ENCODE measurements at regions not wholly inside any gene's neighbourhood (a gene's known extent, or its start where the extent isn't known, plus 50 kb on each side); places are given as distances from the start of the nearest gene placed in this dataset.
"Not testable (repeated sequence)": the region's sequence is repeated elsewhere in the genome, so short reads cannot be mapped to it uniquely, and the experiment has no call there.

DNA sequence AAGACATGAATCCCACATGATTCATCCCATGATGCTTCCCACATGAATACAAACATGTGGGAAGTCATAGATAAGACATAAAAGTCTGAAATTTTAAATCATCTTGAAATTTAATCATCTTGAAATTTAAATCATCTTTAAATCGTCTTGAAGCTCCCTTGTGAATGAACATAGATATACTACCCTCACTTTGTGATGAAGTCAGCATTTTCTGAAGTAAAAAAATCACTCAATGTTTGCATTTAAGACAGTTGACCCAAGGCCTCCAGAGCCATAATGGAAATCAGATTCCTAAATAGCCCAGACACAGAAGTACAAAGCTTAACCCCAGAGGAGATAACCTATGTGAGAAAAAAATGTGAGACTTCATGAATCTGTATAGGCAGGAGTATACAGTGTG is 279.4 kb downstream of the ZBBX start:
- DNase-seq: no peak

- DNase-seq: no peak
Observed at GRCh38 chr3:167100200-167100599, 279.9 kb downstream of the ZBBX start.

- no peak for DNase-seq
Observed at GRCh38 chr3:167095976-167096375, 284.1 kb downstream of the ZBBX start.

DNA sequence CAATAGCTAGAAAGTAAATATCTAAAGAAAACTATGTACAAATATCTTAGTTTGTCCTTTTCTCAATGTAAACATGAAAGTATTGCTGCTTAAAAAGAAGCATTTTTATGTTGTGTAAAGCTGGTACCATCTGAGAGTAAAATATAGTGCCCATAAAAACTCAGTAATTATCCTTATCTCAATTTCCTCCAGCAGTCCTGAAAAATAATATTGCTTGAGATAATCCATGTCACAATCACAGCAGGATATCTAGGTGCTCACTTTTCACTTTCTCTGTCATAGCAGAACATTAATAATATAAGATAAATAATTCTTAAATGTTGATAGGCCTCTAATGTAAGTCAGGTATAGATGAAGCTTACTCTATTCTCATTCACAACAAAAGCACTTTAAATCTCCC is 285.5 kb downstream of the ZBBX start:
- DNase-seq: no peak

DNA sequence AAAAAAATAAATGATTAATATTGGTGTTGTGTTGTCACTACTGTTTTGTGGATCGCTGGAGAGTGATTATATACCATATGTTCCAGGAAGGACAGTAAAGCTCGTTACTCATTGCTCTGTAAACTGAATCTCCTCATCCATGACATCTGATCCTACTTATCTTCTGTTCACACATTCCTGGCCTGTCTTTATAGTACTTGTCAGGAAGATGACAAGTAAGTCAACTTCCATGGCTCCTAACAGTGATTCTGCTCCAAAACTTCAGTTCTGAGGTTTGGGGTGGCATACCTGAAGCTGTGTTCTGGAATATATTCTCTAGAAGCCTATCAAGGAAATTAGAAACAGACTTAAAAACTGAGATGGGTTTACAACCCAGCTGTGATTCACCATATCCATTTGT is 288.9 kb downstream of the ZBBX start:
- DNase-seq: no peak

DNA sequence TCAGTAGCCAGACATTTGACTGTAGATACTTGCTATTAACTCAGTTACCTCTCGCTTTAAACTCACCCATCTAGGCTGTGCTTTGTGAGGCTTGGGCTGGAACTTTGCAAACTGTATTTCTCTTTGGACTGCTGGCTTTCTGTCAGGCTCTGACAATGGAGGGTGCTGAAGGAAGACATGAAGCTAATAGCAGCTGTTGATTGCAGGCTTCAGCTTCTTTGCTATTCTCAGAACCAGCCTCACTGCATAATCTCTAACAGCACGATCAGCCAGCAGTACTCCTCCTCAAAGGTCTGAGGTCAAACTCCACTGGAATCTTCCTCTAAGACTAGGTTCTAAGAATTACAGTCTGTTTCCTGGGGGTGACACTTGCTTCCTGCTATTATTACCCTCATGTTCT is 295.6 kb downstream of the ZBBX start:
- no peak for DNase-seq

DNA sequence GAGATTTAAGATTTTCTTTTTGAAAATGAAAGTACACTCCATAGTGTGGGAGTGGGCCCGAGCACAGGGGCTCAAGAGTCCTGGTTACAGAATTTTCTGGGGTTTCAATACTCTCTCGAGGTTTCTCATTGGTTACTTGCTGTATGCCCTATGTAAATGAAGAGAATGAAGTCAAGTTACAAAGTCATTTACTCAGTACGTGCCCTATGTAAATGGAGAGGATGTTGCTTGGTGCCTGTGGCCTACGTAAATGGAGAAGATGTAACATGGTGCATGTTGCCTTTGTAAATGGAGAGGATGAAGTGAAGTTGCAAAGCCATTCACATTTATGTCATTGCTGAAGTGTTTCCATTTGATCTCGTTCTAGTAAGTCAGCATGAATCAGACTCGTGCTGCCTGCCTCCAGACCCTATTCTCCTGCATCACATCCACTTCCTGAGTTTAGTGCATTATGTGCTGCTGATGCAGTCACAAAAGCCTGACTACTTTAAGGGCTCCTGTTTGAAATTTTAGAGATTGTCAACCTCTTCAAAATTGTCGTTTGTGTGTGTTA is 302.0 kb downstream of the ZBBX start:
- no peak for DNase-seq

- no peak for DNase-seq
Observed at GRCh38 chr3:167067787-167068161, 312.3 kb downstream of the ZBBX start.

- DNase-seq: peak; percentile 71
Observed at GRCh38 chr3:167066977-167067786, 312.9 kb downstream of the ZBBX start.

DNA sequence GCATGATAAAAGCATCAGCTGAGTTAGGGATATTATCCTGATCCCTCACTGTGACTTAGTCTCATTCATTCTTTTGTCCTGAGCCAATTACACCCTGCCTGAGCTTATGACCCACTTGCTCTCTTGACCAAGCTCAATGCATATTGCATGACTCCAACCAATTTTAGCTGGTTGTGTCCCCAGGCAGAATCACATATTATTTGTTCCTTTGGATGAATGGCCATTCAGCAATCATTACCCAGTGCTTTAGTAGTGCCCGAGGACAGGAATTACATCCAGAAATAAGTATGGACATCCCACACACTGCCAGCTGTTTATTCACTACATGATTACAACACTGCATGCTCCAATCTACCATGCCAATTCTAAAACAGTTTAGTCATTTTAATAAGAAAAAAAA is 322.5 kb downstream of the ZBBX start:
- DNase-seq: peak; percentile 92

DNA sequence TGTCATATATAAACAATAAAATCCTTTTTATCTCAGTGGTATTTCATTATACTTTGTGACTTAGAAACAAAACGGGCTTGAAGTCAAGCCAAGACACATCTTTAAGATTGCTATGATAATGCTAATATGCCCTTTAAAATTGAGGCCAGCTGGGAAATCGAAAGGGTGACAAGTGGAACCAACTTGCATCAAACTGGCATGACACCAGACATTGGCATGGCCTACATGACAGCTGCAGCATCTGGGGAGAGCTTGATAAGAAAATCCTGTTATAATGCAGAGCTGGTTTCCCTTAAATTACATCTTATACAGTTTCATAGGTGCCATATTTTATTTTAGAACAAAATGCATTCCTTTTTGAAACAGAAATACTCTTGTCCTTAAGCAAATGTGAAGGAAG is 325.2 kb downstream of the ZBBX start:
- DNase-seq: no peak

DNA sequence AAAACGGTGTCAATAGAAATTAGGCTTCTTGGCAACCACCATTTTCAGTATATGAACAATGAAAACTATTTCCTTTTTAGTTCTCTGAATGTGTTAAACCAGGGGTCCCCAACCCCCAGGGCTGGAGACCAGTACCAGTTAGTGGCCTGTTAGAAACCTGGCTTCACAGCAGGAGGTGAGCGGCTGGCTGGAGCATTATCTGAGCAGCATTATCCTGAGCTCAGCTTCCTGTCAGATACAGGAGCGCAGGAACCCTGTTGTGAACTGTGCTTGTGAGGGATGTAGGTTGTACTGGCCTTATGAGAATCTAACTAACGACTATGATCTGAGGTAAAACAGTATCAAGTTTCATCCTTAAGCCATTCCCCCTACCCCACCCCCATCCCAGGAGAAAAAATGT is 328.7 kb downstream of the ZBBX start:
- DNase-seq: no peak

DNA sequence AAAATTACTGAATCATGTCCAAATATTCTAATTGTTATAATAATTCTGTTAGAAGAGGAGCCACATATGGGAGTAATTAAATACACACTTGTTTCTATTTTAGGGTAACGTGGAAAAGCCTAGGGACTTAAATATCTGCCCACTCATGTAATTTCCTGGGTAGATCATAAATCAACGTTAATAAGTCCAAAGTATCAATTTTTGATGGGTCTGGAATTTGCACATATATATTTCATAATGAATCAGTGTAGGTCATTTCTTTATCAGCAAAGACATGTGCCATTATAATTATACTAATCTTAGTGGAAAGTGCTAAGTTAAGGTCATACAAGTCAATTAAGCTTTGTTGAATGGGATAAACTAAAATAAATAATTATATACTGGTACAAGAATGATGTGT is 346.2 kb downstream of the ZBBX start:
- DNase-seq: no peak

DNA sequence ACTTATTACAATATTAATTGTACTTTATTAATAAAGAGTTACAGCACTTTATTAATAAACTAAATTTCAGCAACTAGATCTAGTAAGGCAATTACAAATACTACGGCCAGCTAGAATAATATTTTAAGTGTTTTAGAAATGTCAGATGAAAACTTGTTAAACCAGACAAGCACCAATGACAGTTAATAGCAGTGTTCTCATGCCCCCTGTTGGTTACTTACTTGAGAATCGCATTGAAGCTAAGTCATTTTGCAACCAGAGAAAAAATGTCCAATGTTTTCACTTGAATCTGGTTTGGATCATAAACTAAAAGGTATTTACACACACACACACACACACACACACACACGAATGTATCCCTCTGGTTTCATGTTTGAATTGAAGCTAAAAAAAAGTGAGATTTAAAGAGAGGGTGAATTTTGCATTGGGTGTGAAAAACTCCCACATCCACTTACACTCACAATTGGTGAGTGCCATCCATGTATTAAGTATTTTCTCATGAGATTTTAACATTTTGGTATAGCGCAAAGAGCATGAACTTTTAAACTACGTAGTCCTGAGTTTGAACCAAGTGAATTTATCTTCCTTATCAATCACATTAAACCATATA is 347.7 kb downstream of the ZBBX start:
- DNase-seq: peak; percentile 65

- no peak for DNase-seq
Observed at GRCh38 chr3:167031364-167032049, 348.6 kb downstream of the ZBBX start.

GRCh38 chr3:167030082-167030725 is 349.9 kb downstream of the ZBBX start:
- DNase-seq: no peak

GRCh38 chr3:167019503-167019902 is 360.6 kb downstream of the ZBBX start:
- not testable (repeated sequence) for DNase-seq

DNA sequence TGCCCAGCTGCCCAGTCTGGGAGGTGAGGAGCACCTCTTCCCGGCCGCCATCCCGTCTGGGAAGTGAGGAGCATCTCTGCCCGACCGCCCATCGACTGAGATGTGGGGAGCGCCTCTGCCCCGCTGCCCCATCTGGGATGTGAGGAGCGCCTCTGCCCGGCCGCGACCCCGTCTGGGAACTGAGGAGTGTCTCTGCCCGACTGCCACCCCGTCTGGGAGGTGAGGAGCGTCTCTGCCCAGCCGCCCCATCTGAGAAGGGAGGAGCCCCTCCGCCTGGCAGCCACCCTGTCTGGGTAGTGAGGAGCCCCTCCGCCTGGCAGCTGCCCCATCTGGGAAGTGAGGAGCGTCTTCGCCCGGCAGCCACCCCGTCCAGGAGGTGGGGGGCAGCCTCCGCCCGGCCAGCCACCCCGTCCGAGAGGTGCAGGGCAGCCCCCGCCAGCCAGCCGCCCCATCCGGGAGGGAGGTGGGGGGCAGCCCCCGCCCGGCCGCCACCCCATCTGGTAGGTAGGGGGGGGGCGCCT is 361.4 kb downstream of the ZBBX start:
- DNase-seq: not testable (repeated sequence)

- no peak for DNase-seq
Observed at GRCh38 chr3:167012691-167013090, 367.4 kb downstream of the ZBBX start.

- no peak for DNase-seq
Observed at GRCh38 chr3:167008791-167009190, 371.3 kb downstream of the ZBBX start.

- DNase-seq: no peak
Observed at GRCh38 chr3:167001374-167001773, 378.7 kb downstream of the ZBBX start.

DNA sequence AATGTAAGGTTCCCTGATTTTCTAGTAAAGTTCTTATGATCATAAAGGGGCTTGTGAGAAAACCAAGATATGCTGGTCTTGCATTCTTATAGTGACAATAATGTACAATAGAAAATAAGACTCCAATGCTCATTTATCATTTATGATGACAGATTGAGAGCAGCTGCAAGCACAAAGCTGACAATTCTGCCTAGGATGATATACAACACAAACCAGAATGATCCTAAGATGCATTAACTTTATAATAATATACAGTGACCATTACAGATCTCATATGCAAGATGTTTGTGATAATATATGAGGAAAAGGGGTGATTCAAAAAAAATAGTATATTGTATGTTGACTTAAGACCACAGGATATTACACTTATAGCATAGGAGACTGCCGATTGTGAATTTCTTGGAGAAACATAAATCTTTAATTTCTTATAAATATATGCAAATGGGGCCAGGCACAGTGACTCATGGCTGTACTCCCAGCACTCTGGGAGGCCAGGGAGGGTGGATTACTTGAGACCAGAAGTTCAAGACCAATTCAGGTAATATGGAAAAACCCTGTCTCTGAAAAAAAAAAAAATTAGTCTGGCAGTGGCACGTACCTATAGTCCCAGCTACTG is 387.0 kb downstream of the ZBBX start:
- no peak for DNase-seq

DNA sequence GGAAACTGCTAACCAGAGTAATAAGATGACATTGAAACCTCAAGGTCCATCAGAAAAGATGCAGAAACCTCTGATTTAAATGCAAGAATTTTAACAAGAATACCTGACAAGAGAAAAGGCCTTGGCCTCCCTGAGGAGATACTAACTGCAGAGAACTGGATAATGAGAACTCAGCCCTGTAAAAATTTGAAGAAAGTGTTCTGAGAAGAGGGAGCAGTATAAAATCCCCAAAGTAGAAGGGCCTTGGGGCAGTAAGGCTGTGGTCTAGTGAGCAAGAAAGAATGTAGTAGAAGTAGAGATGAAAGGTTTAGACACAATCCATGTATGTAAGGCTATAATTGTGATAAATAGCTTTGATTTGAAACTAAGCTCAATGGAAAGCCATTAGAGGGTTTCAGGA is 394.1 kb downstream of the ZBBX start:
- no peak for DNase-seq
